Rectal smooth muscle tissue (tissue), 1 donor: ENCODE measurements at regions not wholly inside any gene's neighbourhood (a gene's known extent, or its start where the extent isn't known, plus 50 kb on each side); places are given as distances from the start of the nearest gene placed in this dataset.

Experiments
- H3K27ac ChIP-seq: one replicate; pipeline ENCODE4 v1.7.0; 2013; ENCODE audit warnings: low read depth, low read length, inconsistent platforms
- H3K27me3 ChIP-seq: one replicate; pipeline ENCODE4 v1.7.0; 2013; ENCODE audit warnings: low read length; ENCODE audit not compliant: control insufficient read depth, insufficient read depth
- H3K36me3 ChIP-seq: one replicate; pipeline ENCODE4 v1.7.0; 2013; ENCODE audit warnings: low read length; ENCODE audit not compliant: control insufficient read depth, insufficient read depth
- H3K4me1 ChIP-seq: one replicate; pipeline ENCODE4 v1.7.0; 2013; ENCODE audit warnings: low read length; ENCODE audit not compliant: control insufficient read depth, insufficient read depth
- H3K4me3 ChIP-seq: one replicate; pipeline ENCODE4 v1.7.0; 2013; ENCODE audit warnings: low read length
- H3K9ac ChIP-seq: one replicate; pipeline ENCODE4 v1.7.0; 2013; ENCODE audit warnings: low read length

DNA sequence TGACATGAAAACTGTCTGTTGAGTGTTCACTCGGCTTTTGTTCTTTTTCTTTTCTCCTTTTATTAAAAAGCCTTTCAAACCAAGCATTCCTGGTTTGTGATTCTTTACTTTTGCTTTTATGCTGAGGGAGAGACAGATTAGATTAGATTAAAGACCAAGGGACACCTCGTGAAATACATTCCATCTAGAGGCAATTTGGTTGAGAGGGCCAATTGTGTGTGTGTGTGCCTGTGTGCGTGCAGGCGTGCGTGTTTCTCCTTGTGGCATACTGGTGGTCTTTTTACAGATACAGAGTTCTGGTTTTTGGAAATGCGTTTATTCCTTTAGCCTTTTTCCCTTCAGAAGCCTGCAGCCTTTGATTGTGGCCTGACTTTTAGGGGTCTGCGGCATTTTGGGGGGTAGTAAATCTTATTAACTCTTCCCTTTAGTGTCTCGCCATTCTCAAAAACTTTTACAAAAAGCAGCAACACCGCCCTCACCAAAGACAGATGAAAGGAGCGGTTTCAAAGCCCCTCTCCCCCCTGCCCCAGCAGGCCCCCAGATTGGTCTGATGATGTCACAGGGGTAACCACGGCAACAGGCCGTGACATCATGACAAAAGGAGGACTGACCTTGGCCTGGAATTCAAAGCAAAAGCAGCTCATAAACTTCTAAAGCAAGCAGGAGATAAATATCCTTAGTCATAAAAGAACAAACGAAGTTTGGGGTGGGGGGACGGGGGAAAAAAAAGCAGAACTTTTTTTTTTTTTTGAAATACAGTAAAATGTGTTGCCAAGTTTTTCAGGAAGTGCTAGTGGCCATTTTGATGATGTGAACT lies 84.1 kb upstream of the TBX3 start:
- Histone ChIP-seq H3K9ac (no peak overlapping the region), H3K36me3 (no peaks in the 10 kb centered on the region), H3K27me3 (no peaks in the 10 kb centered on the region), H3K4me3 (no peak overlapping the region), H3K27ac (no peak overlapping the region), H3K4me1 (no peaks in the 10 kb centered on the region)

DNA sequence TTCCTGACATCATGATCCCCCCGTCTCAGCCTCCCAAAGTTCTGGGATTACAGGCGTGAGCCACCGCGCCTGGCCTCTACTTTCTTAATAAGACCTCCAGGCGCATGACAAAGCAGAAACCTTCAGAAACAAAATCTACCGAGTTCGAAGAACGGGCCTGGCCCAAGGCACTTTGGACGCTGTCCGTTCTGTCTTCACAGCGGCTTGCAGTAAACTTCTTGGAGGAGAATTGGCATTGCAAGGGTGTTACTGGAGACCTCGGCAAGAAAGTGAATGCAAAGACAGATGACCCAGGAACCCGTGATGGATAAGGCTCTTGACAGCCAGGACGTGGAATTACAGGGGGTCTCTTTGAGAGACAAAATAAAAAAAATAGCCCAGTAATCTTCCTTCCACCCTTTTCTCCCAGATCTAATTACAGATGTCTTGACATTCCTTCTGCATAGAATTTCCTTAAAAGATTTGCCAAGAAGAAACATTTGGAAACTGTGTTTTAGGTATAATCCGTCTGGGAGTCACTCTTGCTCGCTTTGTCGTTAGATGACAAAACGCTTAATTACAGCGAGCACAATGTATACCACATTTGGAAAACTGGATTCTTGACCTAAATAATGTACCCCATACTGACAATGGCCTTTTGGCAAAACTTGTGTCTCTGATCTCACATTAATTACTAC lies 83.2 kb upstream of the TBX3 start:
- Histone ChIP-seq H3K9ac (no peak overlapping the region), H3K4me1 (no peaks in the 10 kb centered on the region), H3K4me3 (no peak overlapping the region), H3K27ac (no peak overlapping the region), H3K36me3 (no peaks in the 10 kb centered on the region), H3K27me3 (no peaks in the 10 kb centered on the region)

DNA sequence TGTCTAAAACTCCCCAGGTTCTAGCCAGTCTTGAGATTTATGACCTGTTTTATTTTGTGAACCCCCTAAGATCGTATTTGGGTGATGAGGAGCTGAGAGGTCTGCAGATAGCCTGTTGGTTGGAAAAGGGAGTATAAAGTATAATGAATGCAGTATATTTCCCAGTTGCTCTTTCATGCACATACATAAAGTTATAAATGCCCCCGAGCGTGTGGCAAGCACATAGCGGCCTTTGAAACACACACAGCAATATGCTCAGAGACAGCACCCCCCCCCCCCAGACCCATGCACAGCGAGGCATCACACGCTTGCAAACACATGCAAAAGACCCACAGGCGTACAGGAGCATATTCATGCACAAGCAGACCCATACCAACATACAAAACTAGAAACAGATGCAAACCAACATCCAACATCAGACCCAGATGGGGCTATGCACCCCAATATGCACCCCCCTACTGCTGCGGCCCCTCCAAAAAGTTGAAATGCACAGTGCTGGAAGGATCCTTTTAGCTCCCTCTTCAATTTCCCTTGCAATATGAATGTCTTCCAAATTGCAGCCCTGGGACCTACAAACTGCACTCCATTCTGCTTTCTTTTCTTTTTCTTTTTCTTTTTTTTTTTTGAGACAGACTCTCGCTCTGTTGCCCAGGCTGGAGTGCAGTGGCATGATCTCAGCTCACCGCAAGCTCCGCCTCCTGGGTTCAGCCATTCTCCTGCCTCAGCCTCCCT lies 82.2 kb upstream of the TBX3 start:
- no peak overlapping the region for H3K4me3 ChIP-seq

GRCh38 chr12:114764510-114764909 lies 80.5 kb upstream of the TBX3 start:
- Histone ChIP-seq H3K9ac (no peak overlapping the region), H3K4me1 (no peaks in the 10 kb centered on the region), H3K36me3 (no peaks in the 10 kb centered on the region), H3K4me3 (no peak overlapping the region), H3K27ac (no peak overlapping the region), H3K27me3 (no peaks in the 10 kb centered on the region)

More for the DNA sequence above, 82.2 kb upstream of the TBX3 start:
- Histone ChIP-seq H3K27ac (no peak overlapping the region), H3K4me1 (no peaks in the 10 kb centered on the region), H3K9ac (no peak overlapping the region), H3K27me3 (no peaks in the 10 kb centered on the region), H3K36me3 (no peaks in the 10 kb centered on the region)

DNA sequence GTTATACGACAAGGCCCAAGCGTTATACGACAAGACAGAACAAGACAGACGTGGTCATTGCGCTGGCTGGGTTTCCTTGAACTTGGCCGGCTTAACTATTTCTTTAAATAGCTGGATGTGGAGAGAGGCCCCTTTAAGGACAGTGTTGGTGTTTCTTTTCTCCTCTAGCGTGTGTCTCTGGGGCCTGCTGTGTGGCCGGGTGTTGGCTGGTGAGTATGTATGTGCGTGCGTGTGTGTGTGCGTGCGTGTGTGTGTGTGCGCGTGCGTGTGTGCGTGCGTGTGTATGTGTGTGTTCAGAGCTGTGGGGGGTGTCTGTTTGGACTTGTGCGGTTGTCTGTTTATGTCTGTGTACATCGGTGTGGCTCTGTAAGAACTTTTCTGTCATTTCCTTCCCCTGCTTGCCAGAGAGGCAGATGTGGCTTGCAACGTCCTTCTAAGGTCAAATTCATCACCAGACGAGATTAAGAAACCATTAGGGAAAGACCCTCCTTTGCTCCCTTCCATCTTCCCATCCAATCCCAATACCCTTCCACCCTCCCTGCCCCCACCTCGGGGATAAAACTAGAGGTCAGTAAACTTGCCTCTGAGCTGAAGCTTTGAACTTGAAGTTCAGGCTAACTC lies 78.6 kb upstream of the TBX3 start:
- Histone ChIP-seq H3K27me3 (no peaks in the 10 kb centered on the region), H3K36me3 (no peaks in the 10 kb centered on the region), H3K9ac (no peak overlapping the region), H3K4me3 (peak overlapping the region; percentile 24), H3K4me1 (no peaks in the 10 kb centered on the region), H3K27ac (no peak overlapping the region)

- H3K9ac ChIP-seq: no peak overlapping the region
- H3K4me1 ChIP-seq: no peaks in the 10 kb centered on the region
- H3K27ac ChIP-seq: no peak overlapping the region
- no peak overlapping the region for H3K4me3 ChIP-seq
- H3K27me3 ChIP-seq: no peaks in the 10 kb centered on the region
- H3K36me3 ChIP-seq: no peaks in the 10 kb centered on the region
Measured at GRCh38 chr12:114760151-114760877, 76.3 kb upstream of the TBX3 start.

- H3K4me1 ChIP-seq: no peaks in the 10 kb centered on the region
- H3K9ac ChIP-seq: no peak overlapping the region
- no peak overlapping the region for H3K4me3 ChIP-seq
- H3K27ac ChIP-seq: no peak overlapping the region
- no peaks in the 10 kb centered on the region for H3K36me3 ChIP-seq
- H3K27me3 ChIP-seq: no peaks in the 10 kb centered on the region
Measured at GRCh38 chr12:114759635-114760034, 75.7 kb upstream of the TBX3 start.

- H3K4me3 ChIP-seq: no peak overlapping the region
- no peak overlapping the region for H3K9ac ChIP-seq
- H3K27me3 ChIP-seq: no peaks in the 10 kb centered on the region
- H3K36me3 ChIP-seq: no peaks in the 10 kb centered on the region
- H3K4me1 ChIP-seq: no peaks in the 10 kb centered on the region
- no peak overlapping the region for H3K27ac ChIP-seq
Measured at GRCh38 chr12:114757684-114758325, 73.8 kb upstream of the TBX3 start.

DNA sequence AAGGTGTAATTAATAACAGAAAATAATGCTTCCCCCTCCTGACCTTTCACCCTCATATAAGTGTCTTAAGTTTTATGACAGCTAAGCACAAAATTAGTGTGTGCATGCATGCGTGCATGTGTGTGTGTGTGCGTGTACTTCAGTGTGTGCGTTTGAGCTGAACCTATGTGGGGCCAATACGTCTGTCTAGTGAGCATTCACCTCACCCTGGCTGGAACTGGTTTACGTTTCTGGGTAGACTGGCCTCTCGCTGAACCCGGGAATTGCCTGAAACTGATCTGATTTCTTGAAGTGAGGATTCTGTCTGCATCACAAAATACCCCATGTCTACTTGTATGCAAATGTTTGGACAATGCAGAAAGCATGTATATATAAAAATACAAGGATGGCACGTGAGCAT lies 68.2 kb upstream of the TBX3 start:
- Histone ChIP-seq H3K36me3 (no peaks in the 10 kb centered on the region), H3K27me3 (no peaks in the 10 kb centered on the region), H3K27ac (no peak overlapping the region), H3K4me3 (no peak overlapping the region), H3K4me1 (peaks cover 5% of the 10 kb centered on the region), H3K9ac (no peak overlapping the region)

DNA sequence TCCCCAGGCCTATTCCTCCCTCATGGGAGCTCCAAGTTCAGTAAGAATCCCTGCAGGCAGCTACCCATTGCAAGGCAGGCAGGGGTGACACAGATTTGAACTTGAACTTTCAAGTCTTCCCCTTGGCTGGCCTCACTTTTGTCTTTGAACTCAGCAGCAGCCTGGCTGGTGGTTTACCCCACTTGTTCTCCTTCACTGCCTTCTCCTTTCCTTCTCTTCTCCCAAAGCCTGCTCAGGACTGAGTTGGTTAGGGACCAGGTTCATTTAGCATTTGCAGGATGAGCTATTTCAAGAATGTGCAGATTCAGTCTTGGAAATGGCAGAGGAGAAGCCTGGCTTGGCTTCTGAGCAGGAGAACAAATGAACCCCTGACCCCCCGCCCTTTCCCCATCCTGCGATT lies 67.7 kb upstream of the TBX3 start:
- Histone ChIP-seq H3K36me3 (no peaks in the 10 kb centered on the region), H3K4me3 (no peak overlapping the region), H3K9ac (no peak overlapping the region), H3K27ac (no peak overlapping the region), H3K27me3 (no peaks in the 10 kb centered on the region), H3K4me1 (peaks cover 5% of the 10 kb centered on the region)

GRCh38 chr12:114750917-114751316 lies 66.9 kb upstream of the TBX3 start:
- Histone ChIP-seq H3K36me3 (no peaks in the 10 kb centered on the region), H3K4me3 (no peak overlapping the region), H3K27me3 (no peaks in the 10 kb centered on the region), H3K9ac (no peak overlapping the region), H3K27ac (no peak overlapping the region), H3K4me1 (peaks cover 5% of the 10 kb centered on the region)
